WTC11 (cell line): ENCODE measurements at regions not wholly inside any gene's neighbourhood (a gene's known extent, or its start where the extent isn't known, plus 50 kb on each side); places are given as distances from the start of the nearest gene placed in this dataset.

Experiments
- ATAC-seq: fragments of 200-7000 bp; cut with Tn5 transposase; 2 replicates; pipeline ENCODE4 v1.10.0; 2021; ENCODE audit warnings: mild to moderate bottlenecking, moderate library complexity
- CTCF ChIA-PET: fragments of 300-600 bp; sonication (Branson Sonifier 250); formaldehyde crosslinking; loops from one replicate; lab custom pipeline; 2021; ENCODE audit warnings: antibody characterized with exemption; lab: Charles Lee
- POLR2A ChIA-PET: fragments of 350-600 bp; sonication (Branson Sonifier 250); formaldehyde crosslinking; loops from one replicate; lab custom pipeline; 2021; ENCODE audit warnings: antibody characterized with exemption; lab: Charles Lee
- DNase-seq: peaks from one replicate; pipeline ENCODE4 v3.0.0; 2021; ENCODE audit warnings: low spot score
- H3K27ac Mint-ChIP-seq: 2 replicates; pipeline ENCODE4 v1.8.0; 2021; ENCODE audit warnings: mixed read lengths
- H3K27me3 Mint-ChIP-seq: 2 replicates; pipeline ENCODE4 v1.8.0; 2021; ENCODE audit warnings: low read depth, mild to moderate bottlenecking, moderate library complexity, mixed read lengths
- H3K36me3 Mint-ChIP-seq: 2 replicates; pipeline ENCODE4 v1.8.0; 2021; ENCODE audit warnings: mixed read lengths
- H3K4me1 Mint-ChIP-seq: 2 replicates; pipeline ENCODE4 v1.8.0; 2022; ENCODE audit warnings: mixed read lengths
- H3K4me3 Mint-ChIP-seq: 2 replicates; pipeline ENCODE4 v1.8.0; 2021; ENCODE audit warnings: mild to moderate bottlenecking, moderate library complexity, mixed read lengths
- H3K9me3 Mint-ChIP-seq: 2 replicates; pipeline ENCODE4 v1.8.0; 2021; ENCODE audit warnings: mixed read lengths
- ATF6 ChIP-seq: sonication (generic); formaldehyde crosslinking; IDR thresholded peaks from 2 replicates; pipeline ENCODE4 v1.8.1; 2023; ENCODE audit warnings: mild to moderate bottlenecking, missing genetic modification reagents
- CBFB ChIP-seq: sonication (generic); formaldehyde crosslinking; IDR thresholded peaks from 2 replicates; pipeline ENCODE4 v1.8.1; 2022; ENCODE audit warnings: mild to moderate bottlenecking, low read depth, missing genetic modification reagents
- CREB1 ChIP-seq: sonication (generic); formaldehyde crosslinking; IDR thresholded peaks from 2 replicates; pipeline ENCODE4 v1.8.0; 2023; ENCODE audit warnings: mild to moderate bottlenecking, missing genetic modification reagents
- E2F1 ChIP-seq: sonication (generic); formaldehyde crosslinking; IDR thresholded peaks from 2 replicates; pipeline ENCODE4 v1.8.0; 2022; ENCODE audit warnings: mild to moderate bottlenecking, missing genetic modification reagents
- ETV6 ChIP-seq: sonication (generic); formaldehyde crosslinking; IDR thresholded peaks from 2 replicates; pipeline ENCODE4 v1.8.1; 2022; ENCODE audit warnings: mild to moderate bottlenecking, missing genetic modification reagents
- FOXP4 ChIP-seq: sonication (generic); formaldehyde crosslinking; IDR thresholded peaks from 2 replicates; pipeline ENCODE4 v1.8.0; 2022; ENCODE audit warnings: mild to moderate bottlenecking, missing genetic modification reagents
- JAZF1 ChIP-seq: fragments of 250-450 bp; sonication (Bioruptor Pico); IDR thresholded peaks from 2 replicates; pipeline ENCODE4 v1.9.0; 2021; ENCODE audit warnings: moderate library complexity, mild to moderate bottlenecking, inconsistent platforms
- JUN ChIP-seq: sonication (generic); formaldehyde crosslinking; IDR thresholded peaks from 2 replicates; pipeline ENCODE4 v1.8.0; 2023; ENCODE audit warnings: mild to moderate bottlenecking, missing genetic modification reagents
- NFATC4 ChIP-seq: fragments of 250-450 bp; sonication (Bioruptor Pico); IDR thresholded peaks from 2 replicates; pipeline ENCODE4 v1.9.0; 2021; ENCODE audit warnings: mild to moderate bottlenecking
- NFYB ChIP-seq: sonication (generic); formaldehyde crosslinking; conservative IDR thresholded peaks from 2 replicates; pipeline ENCODE4 v1.8.0; 2022; ENCODE audit warnings: low read depth, missing genetic modification reagents
- NR1H2 ChIP-seq: sonication (generic); formaldehyde crosslinking; IDR thresholded peaks from 2 replicates; pipeline ENCODE4 v1.9.0; 2021; ENCODE audit warnings: mild to moderate bottlenecking, moderate library complexity, missing genetic modification reagents
- PRDM15 ChIP-seq: sonication (generic); formaldehyde crosslinking; IDR thresholded peaks from 2 replicates; pipeline ENCODE4 v1.8.0; 2022; ENCODE audit warnings: missing genetic modification reagents
- PRRX2 ChIP-seq: fragments of 250-450 bp; sonication (Bioruptor Pico); IDR thresholded peaks from 2 replicates; pipeline ENCODE4 v1.8.0; 2021; ENCODE audit warnings: mild to moderate bottlenecking
- RELA ChIP-seq: sonication (generic); formaldehyde crosslinking; IDR thresholded peaks from 2 replicates; pipeline ENCODE4 v1.8.1; 2022; ENCODE audit warnings: missing genetic modification reagents, mild to moderate bottlenecking, borderline replicate concordance
- SMAD3 ChIP-seq: sonication (generic); formaldehyde crosslinking; IDR thresholded peaks from 2 replicates; pipeline ENCODE4 v1.8.0; 2022; ENCODE audit warnings: missing genetic modification reagents, mild to moderate bottlenecking, borderline replicate concordance
- SOX15 ChIP-seq: fragments of 250-450 bp; sonication (Bioruptor Pico); IDR thresholded peaks from 2 replicates; pipeline ENCODE4 v1.9.0; 2021; ENCODE audit warnings: mild to moderate bottlenecking
- TEAD4 ChIP-seq: sonication (generic); formaldehyde crosslinking; IDR thresholded peaks from 2 replicates; pipeline ENCODE4 v1.8.0; 2022; ENCODE audit warnings: mild to moderate bottlenecking, missing genetic modification reagents
- TP53 ChIP-seq: sonication (generic); formaldehyde crosslinking; IDR thresholded peaks from 2 replicates; pipeline ENCODE4 v1.8.1; 2023; ENCODE audit warnings: mild to moderate bottlenecking, missing genetic modification reagents
- ZBTB21 ChIP-seq: sonication (generic); formaldehyde crosslinking; IDR thresholded peaks from 2 replicates; pipeline ENCODE4 v1.8.1; 2023; ENCODE audit warnings: mild to moderate bottlenecking, missing genetic modification reagents, borderline replicate concordance
- ZBTB43 ChIP-seq: sonication (generic); formaldehyde crosslinking; IDR thresholded peaks from 2 replicates; pipeline ENCODE4 v1.8.1; 2023; ENCODE audit warnings: mild to moderate bottlenecking, missing genetic modification reagents
- ZMAT4 ChIP-seq: fragments of 250-450 bp; sonication (Bioruptor Pico); IDR thresholded peaks from 2 replicates; pipeline ENCODE4 v1.9.0; 2021; ENCODE audit warnings: mild to moderate bottlenecking

GRCh38 chr18:25459814-25460213 lies 107.8 kb upstream of the ZNF521 start (continued):
- TF ChIP-seq PRDM15 (CRISPR knock-in tag) (no peak), NFATC4 (CRISPR knock-in tag) (no peak), RELA (CRISPR knock-in tag) (no peak), JAZF1 (CRISPR knock-in tag) (no peak), PRRX2 (no peak), CBFB (no peak), ETV6 (CRISPR knock-in tag) (no peak), ZBTB43 (CRISPR knock-in tag) (no peak)

- no peak for TF ChIP-seq SOX15
- no peak for TF ChIP-seq TP53 (CRISPR knock-in tag)
- no peak for TF ChIP-seq ETV6 (CRISPR knock-in tag)
- TF ChIP-seq ATF6, result no peak
- TF ChIP-seq NFYB, result no peak
- TF ChIP-seq ZMAT4 (CRISPR knock-in tag), result no peak
- TF ChIP-seq TEAD4 (CRISPR knock-in tag), result no peak
- no peak for TF ChIP-seq CREB1 (CRISPR knock-in tag)
- TF ChIP-seq SMAD3, result no peak
- no peak for TF ChIP-seq ZBTB21
- no peak for TF ChIP-seq PRRX2
- TF ChIP-seq E2F1 (CRISPR knock-in tag), result no peak
- TF ChIP-seq NR1H2 (CRISPR knock-in tag), result no peak
- TF ChIP-seq JUN, result no peak
- TF ChIP-seq FOXP4, result no peak
Observed at GRCh38 chr18:25457601-25458000, 105.6 kb upstream of the ZNF521 start.

More at GRCh38 chr18:25457601-25458000, 105.6 kb upstream of the ZNF521 start:
- no peaks in the 10 kb centered on the region for H3K36me3 Mint-ChIP-seq
- CTCF ChIA-PET, result no interaction called here
- no peak; the same call in 1 of the 2 replicates for ATAC-seq
- H3K4me1 Mint-ChIP-seq, result peaks cover 8% of the 10 kb centered on the region
- H3K27ac Mint-ChIP-seq, result no peak overlapping the region
- no peaks in the 10 kb centered on the region; the same call in 1 of the 2 replicates for H3K27me3 Mint-ChIP-seq
- no peak overlapping the region for H3K4me3 Mint-ChIP-seq
- no peaks in the 10 kb centered on the region for H3K9me3 Mint-ChIP-seq
- no peak for DNase-seq
- POLR2A ChIA-PET, result no interaction called here
